GM19351 (cell line): ENCODE measurements at regions not wholly inside any gene's neighbourhood (a gene's known extent, or its start where the extent isn't known, plus 50 kb on each side); places are given as distances from the start of the nearest gene placed in this dataset.
A peak's percentile ranks its signal among the peaks of the same experiment; 100 is the strongest.

Experiments used
- ATAC-seq: cut with Tn5 transposase; IDR thresholded peaks from one replicate; pipeline ENCODE4 v1.9.1; 2021; ENCODE audit warnings: mild to moderate bottlenecking, moderate library complexity; ENCODE audit not compliant: unreplicated experiment

- ATAC-seq: no peak
Observed at GRCh38 chr5:8314965-8315364, 446.0 kb downstream of the MTRR start.

GRCh38 chr5:8316608-8317280, 447.8 kb downstream of the MTRR start:
- ATAC-seq: no peak

GRCh38 chr5:8317335-8317734, 448.4 kb downstream of the MTRR start:
- no peak for ATAC-seq

- no peak for ATAC-seq
Observed at GRCh38 chr5:8320244-8320643, 451.3 kb downstream of the MTRR start.

GRCh38 chr5:8321272-8321671, 452.3 kb downstream of the MTRR start:
- no peak for ATAC-seq

- no peak for ATAC-seq
Observed at GRCh38 chr5:8322484-8322883, 453.5 kb downstream of the MTRR start.

GRCh38 chr5:8327016-8327415, 458.1 kb downstream of the MTRR start:
- no peak for ATAC-seq

GRCh38 chr5:8329773-8330172, 460.8 kb downstream of the MTRR start:
- ATAC-seq: no peak

- no peak for ATAC-seq
Observed at GRCh38 chr5:8332666-8333445, 463.9 kb downstream of the MTRR start.

GRCh38 chr5:8333485-8333884, 464.5 kb downstream of the MTRR start:
- no peak for ATAC-seq

GRCh38 chr5:8333977-8334376, 465.0 kb downstream of the MTRR start:
- no peak for ATAC-seq

- ATAC-seq: no peak
Observed at GRCh38 chr5:8340261-8340660, 471.3 kb downstream of the MTRR start.

GRCh38 chr5:8340739-8341344, 471.9 kb downstream of the MTRR start:
- no peak for ATAC-seq

- no peak for ATAC-seq
Observed at GRCh38 chr5:8341406-8341805, 472.5 kb downstream of the MTRR start.

- no peak for ATAC-seq
Observed at GRCh38 chr5:8347984-8348383, 479.0 kb downstream of the MTRR start.

- ATAC-seq: peak; percentile 96
Observed at GRCh38 chr5:8349855-8350254, 480.9 kb downstream of the MTRR start.

- ATAC-seq: no peak
Observed at GRCh38 chr5:8350644-8351339, 481.8 kb downstream of the MTRR start.

GRCh38 chr5:8355981-8356380, 487.0 kb downstream of the MTRR start:
- ATAC-seq: no peak

GRCh38 chr5:8360012-8360411, 491.1 kb downstream of the MTRR start:
- ATAC-seq: no peak

- no peak for ATAC-seq
Observed at GRCh38 chr5:8362495-8362894, 493.5 kb downstream of the MTRR start.

GRCh38 chr5:8363138-8363537, 494.2 kb downstream of the MTRR start:
- ATAC-seq: no peak

GRCh38 chr5:8366266-8366665, 497.3 kb downstream of the MTRR start:
- ATAC-seq: no peak
